Transverse colon (tissue), 4 donors: ENCODE measurements at regions not wholly inside any gene's neighbourhood (a gene's known extent, or its start where the extent isn't known, plus 50 kb on each side); places are given as distances from the start of the nearest gene placed in this dataset.

Experiments
- DNase-seq: peaks from one replicate; pipeline ENCODE4 v3.0.0-alpha.2; 2019
- H3K27ac ChIP-seq, 4 donors: fragments of 200-600 bp; sonication (generic); 2 replicates each; pipeline ENCODE4 v1.5.1; 2016 to 2018; ENCODE audit warnings: inconsistent platforms in 4 of 4
- H3K27me3 ChIP-seq: fragments of 200-600 bp; sonication (generic); 2 replicates; pipeline ENCODE4 v1.5.1; 2017; ENCODE audit warnings: inconsistent platforms
- H3K36me3 ChIP-seq, 4 donors: fragments of 200-600 bp; sonication (generic); 2 replicates each; pipeline ENCODE4 v1.5.1; 2017 to 2019; ENCODE audit warnings: inconsistent platforms in 4 of 4
- H3K4me1 ChIP-seq, 4 donors: fragments of 200-600 bp; sonication (generic); 2 replicates each; pipeline ENCODE4 v1.5.1; 2017 to 2020; ENCODE audit warnings: inconsistent platforms in 4 of 4
- H3K4me3 ChIP-seq, 4 donors: fragments of 200-600 bp; sonication (generic); 1 replicate in 1 of 4; 2 replicates in 3 of 4; pipeline versions ENCODE4 v1.5.1 to v1.6.1; 2017 to 2019; ENCODE audit warnings: inconsistent platforms in 4 of 4
- H3K9me3 ChIP-seq, 2 donors: fragments of 200-600 bp; sonication (generic); 2 replicates each; pipeline ENCODE4 v1.5.1; 2017 to 2019; ENCODE audit warnings: inconsistent platforms in 2 of 2
- CTCF ChIP-seq, 5 experiments: fragments of 200-600 bp in 3 of 5; fragments of 450-650 bp in 2 of 5; sonication (generic) in 3 of 5; IDR thresholded peaks; 1 replicate in 2 of 5; 2 replicates in 3 of 5; pipeline ENCODE4 v1.5.1; 2016 to 2017; ENCODE audit warnings: antibody characterized with exemption in 5 of 5, inconsistent platforms in 3 of 5, mild to moderate bottlenecking in 2 of 5, moderate library complexity in 1 of 5
- EP300 ChIP-seq: sonication (generic); formaldehyde crosslinking; IDR thresholded peaks from one replicate; pipeline ENCODE4 v1.6.1; 2017; ENCODE audit warnings: antibody characterized with exemption, low read depth
- POLR2A ChIP-seq: fragments of 450-650 bp; IDR thresholded peaks from one replicate; pipeline ENCODE4 v1.6.1; 2016; ENCODE audit warnings: antibody characterized with exemption, mild to moderate bottlenecking, moderate library complexity
- POLR2AphosphoS5 ChIP-seq, 3 donors: sonication (generic); formaldehyde crosslinking; IDR thresholded peaks; one replicate each; pipeline ENCODE4 v1.6.1; 2016; ENCODE audit warnings: antibody characterized with exemption in 3 of 3
- WGBS, 2 donors: methylation state at CpG; one replicate each; pipeline ENCODE4 v1.1.5; 2018; ENCODE audit warnings: low coverage in 1 of 2; 5-methylcytosine and 5-hydroxymethylcytosine counted together
- in situ Hi-C, 4 donors: fragments of 200-750 bp; cut with MboI; loops; one replicate each; pipeline versions ENCODE4 v1.15.0 to v1.15.1; 2017; ENCODE audit warnings: low sequenced_read_pairs in 3 of 4, low pct_ligation_motif_present in 1 of 4, low pct_unique_long_range_greater_than_20kb in 1 of 4
- intact Hi-C: fragments of 100-400 bp; cut with DNase I; formaldehyde crosslinking; loops from one replicate; pipeline ENCODE4 v1.15.1; 2023; ENCODE audit warnings: low total_unique reads

- Histone ChIP-seq H3K9me3 (no peaks in the 10 kb centered on the region), H3K27ac (no peak overlapping the region), H3K4me1 (no peaks in the 10 kb centered on the region), H3K36me3 (no peaks in the 10 kb centered on the region), H3K27me3 (no peaks in the 10 kb centered on the region), H3K4me3 (no peak overlapping the region)
- in situ Hi-C loops, result no loop called here
- DNase-seq, result no peak
- TF ChIP-seq EP300 (no peak), POLR2A (no peak), POLR2AphosphoS5 (IDR thresholded peaks at IDR 0.05) (no peak), CTCF (IDR thresholded peaks at IDR 0.05) (no peak)
- WGBS, 2 donors, result 72 to 78% methylated on average over 3 of the region's 3 CpGs
- intact Hi-C loops, result no loop called here
Observed at GRCh38 chr13:78015782-78016181, 97.2 kb upstream of the EDNRB start.

- DNase-seq, result no peak
- TF ChIP-seq POLR2A (no peak), POLR2AphosphoS5 (IDR thresholded peaks at IDR 0.05) (no peak), CTCF (IDR thresholded peaks at IDR 0.05) (no peak), EP300 (no peak)
- H3K27ac ChIP-seq, result no peak overlapping the region
- in situ Hi-C loops (no loop called here), intact Hi-C loops (no loop called here)
- no peaks in the 10 kb centered on the region for H3K36me3 ChIP-seq
- no peak overlapping the region for H3K4me3 ChIP-seq
- H3K4me1 ChIP-seq, result no peaks in the 10 kb centered on the region
- H3K27me3 ChIP-seq, result no peaks in the 10 kb centered on the region
- 73 to 81% methylated on average over 2 of the region's 2 CpGs for WGBS, 2 donors
- H3K9me3 ChIP-seq, result no peaks in the 10 kb centered on the region
Observed at GRCh38 chr13:78012046-78012445, 93.4 kb upstream of the EDNRB start.

DNA sequence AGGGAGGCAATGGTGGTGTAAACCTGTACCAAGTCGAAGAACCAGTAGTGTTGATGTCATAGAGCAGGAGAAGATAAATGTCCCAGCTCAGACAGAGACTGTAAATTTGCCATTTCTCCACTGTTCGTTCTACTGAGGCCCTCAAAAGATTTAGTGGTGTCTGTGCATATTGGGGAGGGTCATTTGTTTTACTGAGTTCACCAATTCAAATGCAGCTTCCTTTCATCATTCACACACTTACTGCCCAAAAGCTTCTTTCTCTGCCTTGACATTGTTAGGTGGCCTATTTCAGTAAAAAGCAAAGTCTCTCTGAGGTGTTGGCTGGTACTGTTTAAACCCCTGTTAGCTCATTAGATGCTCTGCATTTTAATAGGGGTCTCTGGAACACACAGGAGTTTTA is 86.2 kb upstream of the EDNRB start:
- Histone ChIP-seq H3K36me3 (no peaks in the 10 kb centered on the region), H3K27ac (no peak overlapping the region), H3K4me1 (no peaks in the 10 kb centered on the region), H3K4me3 (no peak overlapping the region), H3K9me3 (peaks cover 0 to 4% of the 10 kb centered on the region in 2 donors), H3K27me3 (no peaks in the 10 kb centered on the region)
- 54 to 77% methylated on average over 2 of the region's 2 CpGs for WGBS, 2 donors
- DNase-seq, result no peak
- intact Hi-C loops (no loop called here), in situ Hi-C loops (no loop called here)
- TF ChIP-seq POLR2A (no peak), POLR2AphosphoS5 (IDR thresholded peaks at IDR 0.05) (no peak), CTCF (IDR thresholded peaks at IDR 0.05) (no peak), EP300 (no peak)

GRCh38 chr13:77999746-78000145 is 81.1 kb upstream of the EDNRB start:
- intact Hi-C loops, result no loop called here
- no peak for DNase-seq
- in situ Hi-C loops, result no loop called here
- Histone ChIP-seq H3K9me3 (peaks cover 0 to 4% of the 10 kb centered on the region in 2 donors), H3K27me3 (no peaks in the 10 kb centered on the region), H3K4me1 (no peaks in the 10 kb centered on the region), H3K4me3 (no peak overlapping the region), H3K36me3 (no peaks in the 10 kb centered on the region), H3K27ac (no peak overlapping the region)
- no peak for TF ChIP-seq EP300
- TF ChIP-seq CTCF (IDR thresholded peaks at IDR 0.05), result no peak
- TF ChIP-seq POLR2AphosphoS5 (IDR thresholded peaks at IDR 0.05), result no peak
- no peak for TF ChIP-seq POLR2A
